AG10803 (cell line): ENCODE measurements at regions not wholly inside any gene's neighbourhood (a gene's known extent, or its start where the extent isn't known, plus 50 kb on each side); places are given as distances from the start of the nearest gene placed in this dataset.
"Not testable (repeated sequence)": the region's sequence is repeated elsewhere in the genome, so short reads cannot be mapped to it uniquely, and the experiment has no call there.

Source experiments
- DNase-seq: peaks from one replicate; pipeline ENCODE4 v3.0.0; 2010; ENCODE audit warnings: low read depth
- H3K4me3 ChIP-seq: 2 replicates; pipeline ENCODE4 v1.5.1; 2011; ENCODE audit warnings: mild to moderate bottlenecking, low read length, control low read depth
- TF ChIP-seq, protein P1 (sequence below): conservative IDR thresholded peaks from 2 replicates; pipeline ENCODE4 v1.5.1; 2011; ENCODE audit warnings: mild to moderate bottlenecking, low read length, control low read depth, inconsistent platforms

DNA sequence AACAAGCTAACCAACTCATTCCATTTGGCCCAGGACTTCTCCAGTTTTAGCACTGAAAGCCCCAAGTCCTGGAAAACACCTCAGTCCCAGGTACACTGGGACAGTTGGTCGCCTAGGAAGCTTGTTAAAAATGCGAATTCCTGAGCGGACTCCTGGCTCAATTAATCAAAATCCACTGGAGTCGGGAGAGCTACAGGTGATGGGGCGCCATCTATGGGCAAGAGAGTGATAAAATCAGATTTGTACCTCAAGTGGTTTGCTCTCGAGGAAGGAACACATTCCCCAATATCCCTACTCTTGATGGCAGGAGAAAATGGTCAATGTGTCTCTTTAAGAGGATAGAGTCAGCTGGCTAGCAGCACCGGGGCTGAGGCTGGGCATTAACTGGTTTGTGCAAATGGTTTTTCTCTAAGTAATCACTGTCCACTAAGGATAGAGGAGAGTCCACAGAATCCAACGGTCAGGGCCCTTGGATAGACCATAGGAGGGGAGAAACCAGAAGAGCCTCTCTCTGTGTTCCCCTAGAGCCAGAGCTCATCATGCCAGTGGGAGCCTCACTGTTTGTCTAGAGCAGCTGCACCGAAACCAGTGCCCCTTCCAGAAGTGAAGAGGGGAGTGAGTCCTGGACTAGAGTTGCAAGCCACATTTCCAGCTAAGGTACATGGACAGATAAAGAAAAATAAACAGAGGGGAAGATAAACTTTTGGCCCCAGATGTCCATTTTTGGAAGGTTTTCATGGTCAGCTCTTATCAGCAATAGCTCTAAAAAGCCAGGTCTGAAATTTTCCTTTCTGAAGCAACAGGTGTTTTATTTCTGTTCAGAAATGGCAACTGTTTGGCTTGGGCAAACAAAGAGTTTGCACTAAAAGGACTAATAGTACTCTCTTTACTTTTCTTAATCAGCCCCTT, 148.5 kb downstream of the TENT5C start:
- TF ChIP-seq, protein P1, sequence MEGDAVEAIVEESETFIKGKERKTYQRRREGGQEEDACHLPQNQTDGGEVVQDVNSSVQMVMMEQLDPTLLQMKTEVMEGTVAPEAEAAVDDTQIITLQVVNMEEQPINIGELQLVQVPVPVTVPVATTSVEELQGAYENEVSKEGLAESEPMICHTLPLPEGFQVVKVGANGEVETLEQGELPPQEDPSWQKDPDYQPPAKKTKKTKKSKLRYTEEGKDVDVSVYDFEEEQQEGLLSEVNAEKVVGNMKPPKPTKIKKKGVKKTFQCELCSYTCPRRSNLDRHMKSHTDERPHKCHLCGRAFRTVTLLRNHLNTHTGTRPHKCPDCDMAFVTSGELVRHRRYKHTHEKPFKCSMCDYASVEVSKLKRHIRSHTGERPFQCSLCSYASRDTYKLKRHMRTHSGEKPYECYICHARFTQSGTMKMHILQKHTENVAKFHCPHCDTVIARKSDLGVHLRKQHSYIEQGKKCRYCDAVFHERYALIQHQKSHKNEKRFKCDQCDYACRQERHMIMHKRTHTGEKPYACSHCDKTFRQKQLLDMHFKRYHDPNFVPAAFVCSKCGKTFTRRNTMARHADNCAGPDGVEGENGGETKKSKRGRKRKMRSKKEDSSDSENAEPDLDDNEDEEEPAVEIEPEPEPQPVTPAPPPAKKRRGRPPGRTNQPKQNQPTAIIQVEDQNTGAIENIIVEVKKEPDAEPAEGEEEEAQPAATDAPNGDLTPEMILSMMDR, result peak; percentile 64
- no peak overlapping the region for H3K4me3 ChIP-seq
- peak; percentile 47 for DNase-seq

DNA sequence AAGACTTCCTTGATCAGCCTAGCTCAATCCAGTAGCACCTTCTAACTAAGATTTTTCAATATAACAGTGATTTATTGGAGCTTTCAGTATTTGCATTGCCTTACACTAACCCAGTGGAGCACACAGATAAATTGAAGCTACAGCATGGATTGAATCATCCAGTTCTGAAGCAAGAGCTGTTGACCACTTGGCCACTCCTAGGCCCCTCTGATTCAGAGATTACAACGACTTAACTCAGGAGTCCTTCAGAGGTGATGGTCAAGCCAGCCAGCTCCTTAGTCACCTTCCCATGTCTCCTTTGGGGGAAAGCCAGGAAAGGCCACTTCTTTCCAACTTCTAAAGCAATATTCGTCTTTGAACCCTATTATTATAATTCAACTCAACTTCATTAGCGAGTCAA, 151.8 kb downstream of the TENT5C start:
- peak; percentile 59 for DNase-seq
- H3K4me3 ChIP-seq, result no peak overlapping the region

DNA sequence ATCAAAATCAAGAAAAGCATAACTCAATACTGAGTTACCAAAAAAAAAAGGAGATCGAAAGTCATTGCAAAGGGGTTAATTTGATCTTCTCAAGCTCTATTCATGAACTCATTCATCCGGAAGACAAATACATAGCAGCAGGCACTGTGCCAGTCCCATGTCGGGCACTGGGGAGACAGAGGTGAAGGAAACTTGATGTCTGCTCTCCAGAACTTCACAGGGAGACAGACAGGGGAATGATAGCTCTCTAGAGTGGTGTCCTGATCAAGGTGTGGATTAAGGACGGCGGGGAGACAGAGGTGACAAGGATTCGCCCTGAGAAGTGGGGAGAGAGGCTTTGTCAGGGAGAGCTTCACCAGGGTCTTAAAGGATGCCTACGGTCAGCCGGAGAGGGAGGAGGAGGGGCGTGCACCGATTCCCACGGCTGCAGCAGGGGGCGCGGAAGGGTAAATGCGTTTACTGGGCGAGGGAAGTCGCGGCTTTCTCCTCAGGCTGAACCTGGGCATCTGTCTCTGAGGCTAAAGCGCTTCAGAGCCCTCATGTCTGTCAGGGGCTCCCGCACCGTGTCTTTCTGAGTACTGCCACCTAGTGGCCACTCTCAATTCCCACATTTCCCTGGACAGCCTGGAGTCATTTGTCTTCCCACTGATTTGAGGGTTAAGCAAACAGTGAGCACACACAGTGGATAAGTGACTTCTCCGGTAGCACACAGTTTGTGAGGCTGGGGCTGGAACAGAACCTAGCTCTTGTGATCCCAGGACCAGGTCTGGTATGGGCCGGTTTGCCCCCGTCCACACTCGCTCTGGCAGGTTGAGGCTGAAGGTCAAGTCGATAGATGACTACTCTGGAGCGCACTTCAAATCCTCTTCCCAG, 152.8 kb downstream of the TENT5C start:
- DNase-seq, result peak; percentile 78
- TF ChIP-seq, protein P1, result peak; percentile 88
- peak overlapping the region; percentile 60 for H3K4me3 ChIP-seq

More for the DNA sequence above, 151.8 kb downstream of the TENT5C start:
- TF ChIP-seq, protein P1, result no peak

DNA sequence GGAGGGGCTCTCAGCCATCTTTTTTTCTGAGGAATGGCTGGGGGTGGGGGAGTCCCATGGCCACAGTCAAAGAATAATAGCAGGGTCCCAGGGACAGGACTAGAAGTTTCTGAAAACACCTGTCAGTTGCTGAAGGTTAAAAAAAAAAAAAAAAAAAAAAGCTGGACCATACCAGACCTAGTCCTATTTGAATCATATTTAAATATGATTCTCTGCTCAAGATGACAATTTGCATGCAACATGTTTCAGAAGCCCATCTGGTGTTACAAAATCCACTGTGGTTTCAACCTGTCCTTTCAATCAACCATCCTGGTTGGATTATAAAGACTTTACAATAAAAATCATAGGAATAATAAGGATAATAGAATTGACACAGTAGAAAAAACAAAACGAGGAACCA, 153.7 kb downstream of the TENT5C start:
- no peak overlapping the region for H3K4me3 ChIP-seq
- DNase-seq, result peak; percentile 19
- TF ChIP-seq, protein P1, result no peak

DNA sequence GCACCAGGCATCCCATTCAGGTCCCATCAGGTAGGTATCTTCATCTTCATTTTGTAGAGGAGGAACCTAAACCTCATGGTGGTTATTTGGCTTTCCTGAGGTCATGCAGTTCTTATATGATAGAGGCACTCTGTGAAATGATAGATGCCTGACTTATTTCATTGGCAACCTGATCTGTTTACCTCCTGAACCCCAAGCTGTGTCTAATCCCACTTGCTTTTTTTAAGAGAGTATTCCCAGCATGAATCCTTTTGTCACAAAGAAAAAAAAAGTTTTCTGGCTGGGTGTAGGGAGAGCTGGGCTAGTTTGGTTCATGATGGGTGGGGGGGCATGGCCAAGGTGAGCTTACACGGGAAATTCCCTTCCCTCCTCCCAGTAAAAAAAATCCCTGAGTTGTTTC, 154.2 kb downstream of the TENT5C start:
- TF ChIP-seq, protein P1, result no peak
- no peak for DNase-seq
- no peak overlapping the region for H3K4me3 ChIP-seq

DNA sequence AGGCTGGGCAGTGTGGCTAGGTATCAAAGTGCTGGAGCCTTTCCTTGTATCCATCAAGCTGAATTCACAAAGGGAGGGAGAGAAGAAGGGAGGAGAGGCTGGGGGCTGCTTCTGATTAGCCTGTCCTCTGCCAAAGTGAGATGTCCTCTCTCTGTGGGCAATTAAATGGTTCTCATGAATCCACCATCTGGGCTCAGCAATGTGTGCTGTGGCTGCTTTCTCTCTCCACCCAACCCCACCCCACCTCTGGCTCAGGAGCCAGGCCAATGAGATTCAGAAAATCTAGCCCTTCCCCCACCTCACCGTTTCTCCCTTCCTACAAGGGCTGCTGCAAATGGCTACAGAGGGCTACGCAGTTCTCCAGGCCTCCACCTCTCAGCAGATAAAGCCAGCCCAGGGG, 154.6 kb downstream of the TENT5C start:
- DNase-seq, result peak; percentile 12
- TF ChIP-seq, protein P1, result no peak
- H3K4me3 ChIP-seq, result no peak overlapping the region

DNA sequence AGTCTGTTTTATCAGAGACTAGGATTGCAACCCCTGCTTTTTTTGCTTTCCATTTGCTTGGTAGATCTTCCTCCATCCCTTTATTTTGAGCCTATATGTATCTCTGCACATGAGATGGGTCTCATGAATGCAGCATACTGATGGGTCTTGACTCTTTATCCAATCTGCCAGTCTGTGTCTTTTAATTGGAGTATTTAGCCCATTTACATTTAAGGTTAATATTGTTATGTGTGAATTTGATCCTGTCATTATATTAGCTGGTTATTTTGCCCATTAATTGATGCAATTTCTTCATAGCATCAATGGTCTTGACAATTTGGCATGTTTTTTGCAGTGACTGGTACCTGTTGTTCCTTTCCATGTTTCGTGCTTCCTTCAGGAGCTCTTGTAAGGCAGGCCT, 161.7 kb downstream of the GDAP2 start:
- DNase-seq, H3K4me3 ChIP-seq: not testable (repeated sequence)
